H9 (cell line): ENCODE measurements at regions not wholly inside any gene's neighbourhood (a gene's known extent, or its start where the extent isn't known, plus 50 kb on each side); places are given as distances from the start of the nearest gene placed in this dataset.

Source experiments
- DNase-seq: peaks from one replicate; pipeline ENCODE4 v3.0.0-alpha.2; 2017
- H2AFZ ChIP-seq: one replicate; pipeline ENCODE4 v1.6.1; 2013; ENCODE audit warnings: mild to moderate bottlenecking, low read length, control low read depth, moderate library complexity
- H2AK5ac ChIP-seq: 2 replicates; pipeline ENCODE4 v1.6.1; 2013; ENCODE audit warnings: low read length, control low read depth, mixed read lengths; ENCODE audit not compliant: insufficient read length
- H2BK120ac ChIP-seq: one replicate; pipeline ENCODE4 v1.6.1; 2013; ENCODE audit warnings: low read depth, mild to moderate bottlenecking, low read length, control low read depth, inconsistent platforms; ENCODE audit not compliant: poor library complexity, severe bottlenecking
- H2BK12ac ChIP-seq: 2 replicates; pipeline ENCODE4 v1.6.1; 2013; ENCODE audit warnings: low read length, control low read depth, mixed read lengths, low read depth; ENCODE audit not compliant: insufficient read length
- H2BK15ac ChIP-seq: 2 replicates; pipeline ENCODE4 v1.6.1; 2013; ENCODE audit warnings: low read depth, low read length, control low read depth
- H2BK20ac ChIP-seq: one replicate; pipeline ENCODE4 v1.6.1; 2013; ENCODE audit warnings: low read depth, mild to moderate bottlenecking, low read length, control low read depth, inconsistent platforms; ENCODE audit not compliant: poor library complexity, severe bottlenecking
- H2BK5ac ChIP-seq: 2 replicates; pipeline ENCODE4 v1.6.1; 2013; ENCODE audit warnings: low read length, control low read depth, mixed read lengths; ENCODE audit not compliant: insufficient read length
- H3K14ac ChIP-seq: 2 replicates; pipeline ENCODE4 v1.6.1; 2013; ENCODE audit warnings: low read length, control low read depth; ENCODE audit not compliant: insufficient read depth
- H3K18ac ChIP-seq: 2 replicates; pipeline ENCODE4 v1.6.1; 2013; ENCODE audit warnings: low read depth, mild to moderate bottlenecking, mixed read lengths, low read length, control low read depth; ENCODE audit not compliant: insufficient read length
- H3K23ac ChIP-seq: 2 replicates; pipeline ENCODE4 v1.6.1; 2013; ENCODE audit warnings: low read length, control low read depth, mixed read lengths, low read depth; ENCODE audit not compliant: insufficient read length
- H3K23me2 ChIP-seq: 2 replicates; pipeline ENCODE4 v1.6.1; 2013; ENCODE audit warnings: low read depth, mild to moderate bottlenecking, mixed read lengths, low read length, control low read depth; ENCODE audit not compliant: insufficient read length, poor library complexity, severe bottlenecking
- H3K27ac ChIP-seq: 2 replicates; pipeline ENCODE4 v1.5.1; 2013; ENCODE audit warnings: low read length, control low read depth, mixed read lengths, low read depth; ENCODE audit not compliant: insufficient read length
- H3K27me3 ChIP-seq: 2 replicates; pipeline ENCODE4 v1.6.1; 2013; ENCODE audit warnings: low read length, control low read depth, inconsistent platforms; ENCODE audit not compliant: insufficient read depth
- H3K4ac ChIP-seq: 2 replicates; pipeline ENCODE4 v1.6.1; 2013; ENCODE audit warnings: low read depth, mild to moderate bottlenecking, control low read depth, inconsistent platforms, low read length, moderate library complexity
- H3K4me1 ChIP-seq: 2 replicates; pipeline ENCODE4 v1.6.1; 2013; ENCODE audit warnings: low read length, control low read depth, inconsistent platforms; ENCODE audit not compliant: insufficient read depth
- H3K4me2 ChIP-seq: 2 replicates; pipeline ENCODE4 v1.6.1; 2013; ENCODE audit warnings: low read length, control low read depth, mixed read lengths; ENCODE audit not compliant: insufficient read length, insufficient read depth
- H3K56ac ChIP-seq: 2 replicates; pipeline ENCODE4 v1.6.1; 2013; ENCODE audit warnings: low read depth, mild to moderate bottlenecking, mixed read lengths, low read length, control low read depth; ENCODE audit not compliant: insufficient read length
- H3K79me1 ChIP-seq: 2 replicates; pipeline ENCODE4 v1.6.1; 2013; ENCODE audit warnings: low read depth, mild to moderate bottlenecking, moderate library complexity, low read length, control low read depth, inconsistent platforms; ENCODE audit not compliant: insufficient read depth, poor library complexity, severe bottlenecking
- H3K79me2 ChIP-seq: 2 replicates; pipeline ENCODE4 v1.6.1; 2013; ENCODE audit warnings: low read length, control low read depth, inconsistent platforms; ENCODE audit not compliant: insufficient read depth
- H3K9ac ChIP-seq: 2 replicates; pipeline ENCODE4 v1.6.1; 2013; ENCODE audit warnings: low read length, control low read depth, mixed read lengths; ENCODE audit not compliant: insufficient read length; ENCODE audit errors: extremely low read depth
- H3K9me3 ChIP-seq: one replicate; pipeline ENCODE4 v1.6.1; 2013; ENCODE audit warnings: low read depth, low read length, inconsistent platforms; ENCODE audit not compliant: control insufficient read depth
- H3T11ph ChIP-seq: one replicate; pipeline ENCODE4 v1.6.1; 2013; ENCODE audit warnings: mild to moderate bottlenecking, low read length, control low read depth, inconsistent platforms
- H4K20me1 ChIP-seq: one replicate; pipeline ENCODE4 v1.6.1; 2013; ENCODE audit not compliant: control insufficient read depth, insufficient read length, insufficient read depth
- H4K5ac ChIP-seq: 2 replicates; pipeline ENCODE4 v1.6.1; 2013; ENCODE audit warnings: low read depth, mild to moderate bottlenecking, mixed read lengths, low read length, control low read depth; ENCODE audit not compliant: insufficient read length
- H4K8ac ChIP-seq: replicated peaks from 2 replicates; pipeline ENCODE4 v1.6.1; 2013; ENCODE audit warnings: low read length, control low read depth, mixed read lengths, low read depth; ENCODE audit not compliant: insufficient read length
- H4K91ac ChIP-seq: 2 replicates; pipeline ENCODE4 v1.6.1; 2013; ENCODE audit warnings: low read depth, mild to moderate bottlenecking, moderate library complexity, mixed read lengths, low read length, control low read depth; ENCODE audit not compliant: insufficient read length
- H3K27ac Mint-ChIP-seq, 3 experiments: 2 replicates in 2 of 3; 3 replicates in 1 of 3; pipeline ENCODE4 v1.8.0; 2020 to 2021; ENCODE audit warnings: mixed read lengths in 3 of 3, mild to moderate bottlenecking in 1 of 3, moderate library complexity in 1 of 3
- H3K27me3 Mint-ChIP-seq: 2 replicates; pipeline ENCODE4 v1.8.0; 2021; ENCODE audit warnings: low read depth, mild to moderate bottlenecking, moderate library complexity, mixed read lengths
- H3K36me3 Mint-ChIP-seq, 3 experiments: 2 replicates in 2 of 3; 3 replicates in 1 of 3; pipeline ENCODE4 v1.8.0; 2020 to 2021; ENCODE audit warnings: low read depth in 3 of 3, mixed read lengths in 3 of 3; ENCODE audit not compliant: insufficient read depth in 1 of 3
- H3K4me1 Mint-ChIP-seq, 2 experiments: 2 replicates each; pipeline ENCODE4 v1.8.0; 2020; ENCODE audit warnings: mixed read lengths in 2 of 2
- H3K4me3 Mint-ChIP-seq, 2 experiments: 2 replicates in 1 of 2; 3 replicates in 1 of 2; pipeline ENCODE4 v1.8.0; 2020 to 2021; ENCODE audit warnings: mild to moderate bottlenecking in 2 of 2, mixed read lengths in 2 of 2, moderate library complexity in 1 of 2
- H3K9me3 Mint-ChIP-seq, 2 experiments: 2 replicates in 1 of 2; 3 replicates in 1 of 2; pipeline ENCODE4 v1.8.0; 2020; ENCODE audit warnings: mild to moderate bottlenecking in 2 of 2, mixed read lengths in 2 of 2, moderate library complexity in 1 of 2
- TF ChIP-seq, protein P1 (sequence below): fragments of 200-600 bp; sonication (generic); conservative IDR thresholded peaks from 3 replicates; pipeline ENCODE4 v1.8.0; 2021; ENCODE audit warnings: antibody characterized with exemption, mild to moderate bottlenecking

DNA sequence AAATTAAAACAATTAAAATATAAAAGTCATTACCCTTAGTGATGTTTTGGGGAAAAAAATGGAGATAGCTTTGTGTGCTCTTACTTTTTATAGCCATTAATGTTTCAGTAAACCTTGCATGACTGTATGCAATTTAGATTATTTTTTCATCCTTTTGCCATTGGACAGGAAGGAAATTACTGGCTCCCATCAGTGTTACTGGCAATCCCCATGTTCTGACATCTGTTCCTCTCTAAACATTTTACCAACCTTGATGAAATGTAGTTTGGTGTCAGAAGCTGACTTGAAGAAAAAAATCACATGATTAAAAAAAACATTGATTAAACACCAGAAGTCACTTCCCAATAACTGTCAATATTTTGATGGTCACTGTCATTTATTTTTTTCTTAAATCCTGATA is 52.3 kb upstream of the ZNF536 start:
- H3K9me3 ChIP-seq = no peaks in the 10 kb centered on the region
- Mint-ChIP-seq H3K9me3 (peaks cover 3 to 8% of the 10 kb centered on the region in 2 experiments; a peak in 3 of 5 replicates), H3K27ac (no peak overlapping the region), H3K36me3 (no peaks in the 10 kb centered on the region; a peak in 1 of 7 replicates), H3K4me3 (no peak overlapping the region), H3K4me1 (peaks cover 6% of the 10 kb centered on the region in 2 experiments), H3K27me3 (peaks cover 4% of the 10 kb centered on the region)
- no peak overlapping the region for H4K8ac ChIP-seq
- H3K4ac ChIP-seq = no peak overlapping the region
- H3K79me1 ChIP-seq = no peaks in the 10 kb centered on the region
- H3K9ac ChIP-seq = no peak overlapping the region
- no peak overlapping the region for H4K91ac ChIP-seq
- no peak overlapping the region for H3K56ac ChIP-seq
- H4K20me1 ChIP-seq = no peaks in the 10 kb centered on the region
- no peak overlapping the region for H4K5ac ChIP-seq
- no peak overlapping the region for H2AFZ ChIP-seq
- H2BK20ac ChIP-seq = no peak overlapping the region
- no peak overlapping the region for H2BK15ac ChIP-seq
- no peak overlapping the region for H3K4me2 ChIP-seq
- no peak overlapping the region for H2BK5ac ChIP-seq
- H3K23me2 ChIP-seq = no peaks in the 10 kb centered on the region
- H3K23ac ChIP-seq = no peak overlapping the region
- H3K4me1 ChIP-seq = no peaks in the 10 kb centered on the region
- no peak overlapping the region for H3T11ph ChIP-seq
- H3K79me2 ChIP-seq = no peaks in the 10 kb centered on the region
- no peak overlapping the region for H3K14ac ChIP-seq
- no peak overlapping the region for H3K18ac ChIP-seq
- no peak overlapping the region for H2BK12ac ChIP-seq
- no peak overlapping the region for H3K27ac ChIP-seq
- H2AK5ac ChIP-seq = no peak overlapping the region
- no peak overlapping the region for H2BK120ac ChIP-seq
- TF ChIP-seq, protein P1, sequence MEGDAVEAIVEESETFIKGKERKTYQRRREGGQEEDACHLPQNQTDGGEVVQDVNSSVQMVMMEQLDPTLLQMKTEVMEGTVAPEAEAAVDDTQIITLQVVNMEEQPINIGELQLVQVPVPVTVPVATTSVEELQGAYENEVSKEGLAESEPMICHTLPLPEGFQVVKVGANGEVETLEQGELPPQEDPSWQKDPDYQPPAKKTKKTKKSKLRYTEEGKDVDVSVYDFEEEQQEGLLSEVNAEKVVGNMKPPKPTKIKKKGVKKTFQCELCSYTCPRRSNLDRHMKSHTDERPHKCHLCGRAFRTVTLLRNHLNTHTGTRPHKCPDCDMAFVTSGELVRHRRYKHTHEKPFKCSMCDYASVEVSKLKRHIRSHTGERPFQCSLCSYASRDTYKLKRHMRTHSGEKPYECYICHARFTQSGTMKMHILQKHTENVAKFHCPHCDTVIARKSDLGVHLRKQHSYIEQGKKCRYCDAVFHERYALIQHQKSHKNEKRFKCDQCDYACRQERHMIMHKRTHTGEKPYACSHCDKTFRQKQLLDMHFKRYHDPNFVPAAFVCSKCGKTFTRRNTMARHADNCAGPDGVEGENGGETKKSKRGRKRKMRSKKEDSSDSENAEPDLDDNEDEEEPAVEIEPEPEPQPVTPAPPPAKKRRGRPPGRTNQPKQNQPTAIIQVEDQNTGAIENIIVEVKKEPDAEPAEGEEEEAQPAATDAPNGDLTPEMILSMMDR = no peak
- DNase-seq = no peak
- no peaks in the 10 kb centered on the region for H3K27me3 ChIP-seq
